HEK293T (cell line): ENCODE measurements at regions not wholly inside any gene's neighbourhood (a gene's known extent, or its start where the extent isn't known, plus 50 kb on each side); places are given as distances from the start of the nearest gene placed in this dataset.

Experiments used
- ARNT ChIP-seq: fragments of 450-650 bp; IDR thresholded peaks from 2 replicates; pipeline ENCODE4 v1.6.1; 2017; ENCODE audit warnings: mild to moderate bottlenecking
- BHLHE40 ChIP-seq: fragments of 450-650 bp; IDR thresholded peaks from 2 replicates; pipeline ENCODE4 v1.6.1; 2016; ENCODE audit warnings: mild to moderate bottlenecking, moderate library complexity, borderline replicate concordance
- ELF4 ChIP-seq: fragments of 450-650 bp; IDR thresholded peaks from 2 replicates; pipeline ENCODE4 v1.6.1; 2017; ENCODE audit warnings: antibody characterized with exemption
- FOXK2 ChIP-seq: fragments of 450-650 bp; IDR thresholded peaks from 2 replicates; pipeline ENCODE4 v1.6.1; 2016; ENCODE audit warnings: mild to moderate bottlenecking
- FOXM1 ChIP-seq: fragments of 450-650 bp; IDR thresholded peaks from 2 replicates; pipeline ENCODE4 v1.6.1; 2017; ENCODE audit warnings: mild to moderate bottlenecking, borderline replicate concordance
- HDGF ChIP-seq: fragments of 450-650 bp; IDR thresholded peaks from 2 replicates; pipeline ENCODE4 v1.6.1; 2017; ENCODE audit warnings: antibody characterized with exemption, borderline replicate concordance
- NFRKB ChIP-seq: fragments of 450-650 bp; IDR thresholded peaks from 2 replicates; pipeline ENCODE4 v1.6.1; 2016; ENCODE audit warnings: mild to moderate bottlenecking, moderate library complexity
- SP1 ChIP-seq: fragments of 450-650 bp; IDR thresholded peaks from 2 replicates; pipeline ENCODE4 v1.6.1; 2017
- SUZ12 ChIP-seq: fragments of 450-650 bp; IDR thresholded peaks from 2 replicates; pipeline ENCODE4 v1.6.1; 2016; ENCODE audit warnings: mild to moderate bottlenecking
- TARDBP ChIP-seq: fragments of 450-650 bp; IDR thresholded peaks from 2 replicates; pipeline ENCODE4 v1.6.1; 2016

DNA sequence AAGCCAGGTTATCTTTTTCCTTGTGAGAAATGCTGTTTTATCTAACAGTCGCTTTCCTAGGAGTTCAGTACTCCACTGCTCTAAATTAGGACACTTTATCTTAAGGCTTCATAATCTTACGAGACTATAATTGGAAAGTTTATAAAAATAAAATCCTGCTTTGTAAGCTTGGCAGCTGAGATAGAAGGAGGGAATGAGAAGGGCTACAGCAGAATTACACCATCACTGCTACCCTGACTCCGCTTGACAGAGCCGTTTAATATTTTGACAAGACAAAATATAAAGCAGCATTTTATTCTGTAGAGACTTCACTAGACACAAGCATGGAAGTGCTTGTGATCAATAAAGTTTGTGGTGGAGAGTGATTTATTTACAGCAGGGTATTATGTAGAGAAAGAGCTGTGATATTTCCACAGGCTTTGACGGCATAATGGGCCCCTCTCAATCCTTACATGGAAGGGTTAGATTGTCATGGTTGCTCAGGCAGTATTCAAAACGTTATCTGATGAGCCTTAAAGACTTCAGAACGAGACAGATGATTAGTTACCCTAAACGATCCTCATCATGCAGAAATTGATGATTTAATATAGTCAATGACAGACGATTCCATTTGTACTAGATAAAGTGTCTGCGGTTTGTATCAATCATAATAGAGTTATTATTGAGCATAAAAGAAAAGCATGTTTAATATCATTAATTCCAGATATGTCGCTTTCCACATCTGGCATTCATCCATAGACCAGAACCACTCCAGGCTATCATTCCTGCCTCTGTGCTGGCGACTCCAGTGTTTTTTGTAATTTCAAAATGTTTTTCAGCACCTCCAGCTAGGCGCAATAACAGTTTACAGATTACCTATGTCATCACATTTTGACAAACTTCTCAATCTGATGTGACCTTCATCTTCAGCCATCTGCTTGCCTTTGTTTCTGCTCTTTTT is 242.2 kb downstream of the FIGN start:
- TF ChIP-seq SUZ12: no peak
- TF ChIP-seq FOXK2: no peak
- no peak for TF ChIP-seq BHLHE40
- TF ChIP-seq NFRKB: no peak
- no peak for TF ChIP-seq SP1
- TF ChIP-seq ARNT: no peak
- no peak for TF ChIP-seq TARDBP
- TF ChIP-seq HDGF: no peak
- TF ChIP-seq ELF4: no peak
- no peak for TF ChIP-seq FOXM1
